ENCODE measurements at regions not wholly inside any gene's neighbourhood (a gene's known extent, or its start where the extent isn't known, plus 50 kb on each side); places are given as distances from the start of the nearest gene placed in this dataset.
A peak's percentile ranks its signal among the peaks of the same experiment; 100 is the strongest.

- H3K79me2 ChIP-seq (replicated peaks; ENCODE audit: insufficient read depth) = no peaks in the 10 kb centered on the region
- H3K4me1 ChIP-seq (ENCODE audit: insufficient read depth) = no peaks in the 10 kb centered on the region
- Mint-ChIP-seq H3K36me3 (ENCODE audit: low read depth) (no peaks in the 10 kb centered on the region), H3K4me3 (no peak overlapping the region), H3K4me1 (peaks cover 2% of the 10 kb centered on the region; the same call in 1 of the 3 replicates), H3K27me3 (ENCODE audit: insufficient read depth, low read depth, poor library complexity) (peaks cover 2% of the 10 kb centered on the region), H3K9me3 (no peaks in the 10 kb centered on the region), H3K27ac (no peak overlapping the region)
- no peaks in the 10 kb centered on the region; the same call in 1 of the 2 replicates for H4K20me1 ChIP-seq (replicated peaks; ENCODE audit: insufficient read depth)
- H3K27me3 ChIP-seq (ENCODE audit: insufficient read depth) = no peaks in the 10 kb centered on the region
- H2AFZ ChIP-seq = no peak overlapping the region
- H3K36me3 ChIP-seq (ENCODE audit: insufficient read depth) = no peaks in the 10 kb centered on the region
- TF ChIP-seq EZH2phosphoT487 (IDR thresholded peaks at IDR 0.05; ENCODE audit: unreplicated experiment) (no peak), NANOG (IDR thresholded peaks at IDR 0.05; ENCODE audit: borderline replicate concordance) (no peak), STAT1 (IDR thresholded peaks at IDR 0.05; ENCODE audit: unreplicated experiment) (no peak), ZNF114 (CRISPR knock-in tag; IDR thresholded peaks at IDR 0.05) (no peak), ZNF462 (CRISPR knock-in tag; IDR thresholded peaks at IDR 0.05) (no peak), ZNF331 (CRISPR knock-in tag; IDR thresholded peaks at IDR 0.05; ENCODE audit: low read depth) (no peak), REST (IDR thresholded peaks at IDR 0.05; ENCODE audit: unreplicated experiment) (no peak), POLR2AphosphoS5 (IDR thresholded peaks at IDR 0.05; ENCODE audit: low read depth) (no peak), CREB1 (CRISPR knock-in tag; IDR thresholded peaks at IDR 0.05; ENCODE audit: low read depth) (no peak), CTCF (conservative IDR thresholded peaks at IDR 0.05; ENCODE audit: low read depth in 2 of 2) (no peak), JUNB (IDR thresholded peaks at IDR 0.05; ENCODE audit: unreplicated experiment) (no peak), EZH2 (IDR thresholded peaks at IDR 0.05; ENCODE audit: low read depth, unreplicated experiment) (no peak), ETS1 (IDR thresholded peaks at IDR 0.05) (no peak)
- DNase-seq (ENCODE audit: low spot score) (peak; percentile 7), ATAC-seq (no peak)
- no peaks in the 10 kb centered on the region for H3F3A ChIP-seq (replicated peaks; ENCODE audit: low read depth)
- H3K27ac ChIP-seq (ENCODE audit: low read depth) = no peak overlapping the region
- no peak overlapping the region for H3K4me3 ChIP-seq
- H3K9me2 ChIP-seq (ENCODE audit: insufficient read depth) = no peaks in the 10 kb centered on the region
- H3K4me2 ChIP-seq = no peak overlapping the region
Observed at GRCh38 chr4:29566371-29566770, 1153.8 kb upstream of the PCDH7 start.
